T-helper 2 cell treated with Interferon-gamma antibody and Interleukin-4, amounts not matched to agents 5 μg/mL and 100 μg/mL, for 36 hours (primary cell): ENCODE measurements at regions not wholly inside any gene's neighbourhood (a gene's known extent, or its start where the extent isn't known, plus 50 kb on each side); places are given as distances from the start of the nearest gene placed in this dataset.
"Not testable (repeated sequence)": the region's sequence is repeated elsewhere in the genome, so short reads cannot be mapped to it uniquely, and the experiment has no call there.

Experiments used
- DNase-seq: peaks from one replicate; pipeline ENCODE4 v3.0.0; 2021; ENCODE audit warnings: low spot score
- H3K27ac Mint-ChIP-seq: one replicate; pipeline ENCODE4 v1.8.0; 2021; ENCODE audit warnings: mild to moderate bottlenecking, mixed read lengths
- H3K27me3 Mint-ChIP-seq: one replicate; pipeline ENCODE4 v1.8.0; 2021; ENCODE audit warnings: low read depth, mixed read lengths
- H3K36me3 Mint-ChIP-seq: one replicate; pipeline ENCODE4 v1.8.0; 2021; ENCODE audit warnings: low read depth, mixed read lengths
- H3K4me1 Mint-ChIP-seq: one replicate; pipeline ENCODE4 v1.8.0; 2021; ENCODE audit warnings: low read depth, mixed read lengths
- H3K4me3 Mint-ChIP-seq: one replicate; pipeline ENCODE4 v1.8.0; 2022; ENCODE audit warnings: mild to moderate bottlenecking, moderate library complexity, mixed read lengths
- H3K9me3 Mint-ChIP-seq: one replicate; pipeline ENCODE4 v1.8.0; 2021; ENCODE audit warnings: mixed read lengths

DNA sequence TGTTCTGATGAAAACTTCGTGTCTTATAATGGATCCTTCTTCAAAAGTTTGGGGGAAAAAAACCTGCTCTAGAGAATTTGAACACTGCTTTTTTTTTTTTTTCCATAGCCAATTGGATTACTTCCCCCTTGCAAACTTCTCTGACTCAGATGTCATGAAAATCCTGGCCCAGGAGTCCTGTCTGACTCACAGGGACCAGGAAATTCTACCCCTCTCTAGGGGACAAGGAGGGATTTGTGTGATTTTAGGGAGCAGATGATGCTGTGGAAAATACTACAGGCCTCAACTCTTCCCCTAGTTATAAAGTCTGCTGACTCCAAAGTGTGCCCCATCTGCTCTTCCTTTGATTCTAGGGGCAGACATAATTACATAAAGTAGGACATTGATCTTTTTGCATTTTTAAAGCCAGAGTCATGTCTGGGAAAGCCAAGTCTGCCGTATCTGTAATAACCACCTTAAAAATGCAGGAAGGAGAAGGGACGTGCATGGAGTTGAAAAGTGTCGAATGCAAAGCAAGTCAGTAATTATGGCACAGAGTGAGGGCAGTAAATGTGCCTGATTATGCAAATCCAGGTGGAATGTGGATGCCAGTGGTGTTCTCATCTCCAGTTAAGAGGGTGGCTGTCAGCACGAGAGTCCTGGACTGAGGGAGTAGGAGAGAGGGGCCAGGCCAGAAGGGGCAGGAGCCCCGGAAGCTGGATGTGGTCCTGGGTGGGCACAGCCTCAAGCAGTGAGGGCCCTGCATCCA lies 144.3 kb upstream of the SULF2 start:
- Mint-ChIP-seq H3K27ac (no peak overlapping the region), H3K27me3 (no peaks in the 10 kb centered on the region), H3K36me3 (no peaks in the 10 kb centered on the region), H3K9me3 (no peaks in the 10 kb centered on the region), H3K4me3 (no peak overlapping the region), H3K4me1 (peaks cover 1% of the 10 kb centered on the region)
- DNase-seq, result no peak

DNA sequence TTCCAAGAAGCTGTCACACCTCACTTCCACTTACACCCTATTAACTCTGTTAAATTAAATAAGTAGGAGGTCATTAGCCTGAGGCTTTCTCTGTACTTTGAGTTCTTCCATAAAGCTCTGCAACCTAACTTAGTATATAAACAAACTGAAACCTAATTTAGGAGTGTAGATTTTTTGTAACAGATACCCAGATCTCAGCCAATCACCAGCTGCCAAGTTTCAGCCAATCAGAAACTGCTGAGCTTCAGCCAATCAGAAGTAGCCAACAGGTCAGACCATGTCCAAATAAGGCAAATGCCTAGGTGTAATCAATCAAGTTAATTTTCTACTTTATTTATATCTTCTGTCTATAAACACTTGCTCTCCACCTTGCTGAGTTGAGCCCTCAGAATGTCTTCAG lies 142.7 kb upstream of the SULF2 start:
- Mint-ChIP-seq H3K27me3 (no peaks in the 10 kb centered on the region), H3K4me3 (no peak overlapping the region), H3K4me1 (peaks cover 1% of the 10 kb centered on the region), H3K27ac (no peak overlapping the region), H3K9me3 (no peaks in the 10 kb centered on the region), H3K36me3 (no peaks in the 10 kb centered on the region)
- no peak for DNase-seq

DNA sequence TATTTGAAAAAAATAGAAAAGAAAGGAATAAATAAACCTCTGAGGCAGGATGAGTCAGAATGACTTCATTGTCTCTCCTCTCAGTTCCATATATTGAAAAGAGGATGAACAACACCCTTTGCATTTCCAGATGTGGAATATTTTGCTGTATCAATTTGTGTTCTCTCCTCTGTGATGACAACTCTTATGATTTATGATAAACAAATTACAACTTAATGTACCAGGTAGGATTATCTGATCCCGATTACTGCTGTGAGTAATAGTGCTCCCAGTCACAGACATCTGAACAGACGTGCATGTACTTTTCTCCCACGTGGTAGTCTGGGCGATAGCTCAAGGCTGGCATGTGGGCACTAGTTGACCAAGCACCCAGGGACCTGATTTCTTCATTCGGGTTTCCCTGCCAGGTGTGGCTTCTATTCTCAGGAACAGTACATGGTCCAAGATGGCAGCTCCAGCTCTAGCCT lies 142.1 kb upstream of the SULF2 start:
- Mint-ChIP-seq H3K9me3 (no peaks in the 10 kb centered on the region), H3K4me1 (peaks cover 1% of the 10 kb centered on the region), H3K36me3 (no peaks in the 10 kb centered on the region), H3K27ac (no peak overlapping the region), H3K4me3 (no peak overlapping the region), H3K27me3 (no peaks in the 10 kb centered on the region)
- no peak for DNase-seq

DNA sequence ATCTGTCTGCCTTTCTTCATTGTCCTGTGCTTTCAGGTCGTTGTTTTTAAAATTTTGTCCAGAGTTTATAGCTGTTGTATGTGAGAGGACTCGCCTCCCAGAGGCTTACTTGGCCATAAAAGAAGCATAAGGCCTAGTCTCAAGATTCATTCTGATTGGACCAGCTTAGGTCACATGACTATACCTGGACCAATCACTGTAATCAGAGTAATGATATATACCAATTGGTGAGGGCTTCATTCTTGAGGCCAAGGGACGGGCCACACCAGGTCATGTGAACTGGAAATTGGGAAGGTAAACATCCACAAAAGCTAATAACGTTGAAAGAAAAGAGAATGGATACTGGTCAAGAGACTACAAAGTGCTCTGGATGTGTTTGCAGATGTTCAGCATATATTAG lies 141.4 kb upstream of the SULF2 start:
- Mint-ChIP-seq H3K4me1 (peaks cover 1% of the 10 kb centered on the region), H3K9me3 (no peaks in the 10 kb centered on the region), H3K27ac (no peak overlapping the region), H3K4me3 (no peak overlapping the region), H3K36me3 (no peaks in the 10 kb centered on the region), H3K27me3 (no peaks in the 10 kb centered on the region)
- DNase-seq, result no peak

DNA sequence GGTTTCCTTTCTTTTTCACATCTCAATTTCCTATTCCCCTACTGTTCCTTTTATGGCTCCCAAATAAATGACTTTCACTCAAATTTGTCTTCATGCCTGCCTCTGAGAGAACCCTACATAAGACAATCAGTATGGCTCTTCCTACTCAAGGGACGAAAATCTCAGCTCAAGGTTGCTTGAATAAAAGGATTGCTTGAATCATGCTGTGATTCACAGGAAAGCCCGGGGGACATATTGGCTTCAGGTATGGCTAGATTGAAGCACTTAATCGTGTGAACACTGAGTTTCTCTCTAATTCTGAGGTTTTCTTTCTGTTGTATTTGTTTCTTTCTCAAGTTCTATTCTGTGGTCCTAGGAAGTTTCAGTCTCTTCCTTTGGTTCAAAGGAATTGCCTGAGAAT lies 140.3 kb upstream of the SULF2 start:
- Mint-ChIP-seq H3K36me3 (no peaks in the 10 kb centered on the region), H3K4me3 (no peak overlapping the region)
- no peak for DNase-seq

DNA sequence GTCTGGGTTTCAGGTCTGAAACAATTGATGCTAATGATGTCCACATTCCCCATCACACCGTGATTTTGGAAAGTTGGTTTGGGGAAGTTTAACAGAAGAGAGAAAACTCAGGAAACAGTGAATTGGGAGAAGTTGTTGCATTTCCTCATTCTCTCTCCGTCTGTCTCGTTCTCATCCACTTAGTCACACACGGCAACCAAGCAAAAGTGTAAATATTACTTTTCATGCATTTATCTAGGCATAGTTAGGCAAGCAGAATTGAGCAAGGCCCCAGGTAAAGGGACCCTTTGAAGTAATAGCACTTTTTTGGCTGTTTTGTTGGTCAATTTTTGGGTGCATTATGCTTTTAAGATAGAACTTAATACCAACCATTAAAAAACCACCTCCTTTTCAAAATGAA lies 137.0 kb upstream of the SULF2 start:
- H3K4me3 Mint-ChIP-seq, result no peak overlapping the region
- H3K27me3 Mint-ChIP-seq, result peaks cover 3% of the 10 kb centered on the region
- peaks cover 13% of the 10 kb centered on the region for H3K9me3 Mint-ChIP-seq
- H3K36me3 Mint-ChIP-seq, result no peaks in the 10 kb centered on the region
- no peak overlapping the region for H3K27ac Mint-ChIP-seq
- H3K4me1 Mint-ChIP-seq, result no peaks in the 10 kb centered on the region
- DNase-seq, result no peak

More for the DNA sequence above, 140.3 kb upstream of the SULF2 start:
- H3K4me1 Mint-ChIP-seq, result peaks cover 1% of the 10 kb centered on the region
- no peaks in the 10 kb centered on the region for H3K9me3 Mint-ChIP-seq
- H3K27me3 Mint-ChIP-seq, result peaks cover 3% of the 10 kb centered on the region
- no peak overlapping the region for H3K27ac Mint-ChIP-seq

DNA sequence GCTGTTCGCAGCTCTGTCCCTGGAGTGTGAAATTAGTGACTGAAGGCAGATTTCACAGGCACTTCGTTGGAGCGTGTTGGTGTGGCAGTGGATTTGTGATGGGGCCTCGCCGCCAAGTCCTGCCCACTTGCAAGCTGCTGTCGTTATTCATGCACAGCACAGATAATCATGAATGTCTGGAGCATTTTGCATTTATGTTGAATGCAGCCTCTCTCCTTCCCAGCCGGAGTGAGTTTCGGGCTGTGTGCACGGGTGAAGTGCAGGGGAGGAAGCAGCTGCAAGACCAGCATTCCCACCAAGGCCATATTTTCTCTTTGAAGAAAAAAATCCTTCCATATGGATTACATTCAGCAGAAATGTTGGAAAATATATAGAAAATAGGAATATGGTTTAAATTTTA lies 136.5 kb upstream of the SULF2 start:
- peaks cover 17% of the 10 kb centered on the region for H3K9me3 Mint-ChIP-seq
- not testable (repeated sequence) for H3K27me3 Mint-ChIP-seq, H3K4me1 Mint-ChIP-seq, H3K4me3 Mint-ChIP-seq, H3K27ac Mint-ChIP-seq, DNase-seq, H3K36me3 Mint-ChIP-seq

DNA sequence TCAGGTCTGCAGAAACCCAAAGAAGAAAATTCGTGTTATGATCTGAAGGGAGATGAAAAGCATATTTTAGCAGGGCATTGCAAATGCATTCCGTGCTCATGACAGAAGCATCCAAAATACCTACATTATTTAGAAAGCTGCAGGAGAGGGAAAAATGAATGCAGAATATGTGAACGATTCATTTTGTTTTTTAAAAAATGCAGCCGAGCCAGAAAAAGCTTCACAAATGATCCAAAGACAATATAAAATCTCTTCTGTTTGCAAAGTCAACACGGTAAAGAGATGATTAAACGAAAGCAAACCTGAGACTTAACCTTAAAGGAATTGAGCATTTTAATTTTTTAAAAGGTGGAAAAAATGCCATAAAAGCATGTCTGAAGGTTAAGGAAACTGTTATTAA lies 136.1 kb upstream of the SULF2 start:
- no peak overlapping the region for H3K27ac Mint-ChIP-seq
- peaks cover 20% of the 10 kb centered on the region for H3K9me3 Mint-ChIP-seq
- no peaks in the 10 kb centered on the region for H3K36me3 Mint-ChIP-seq
- H3K4me3 Mint-ChIP-seq, result no peak overlapping the region
- DNase-seq, result no peak
- peaks cover 3% of the 10 kb centered on the region for H3K27me3 Mint-ChIP-seq
- H3K4me1 Mint-ChIP-seq, result no peaks in the 10 kb centered on the region

DNA sequence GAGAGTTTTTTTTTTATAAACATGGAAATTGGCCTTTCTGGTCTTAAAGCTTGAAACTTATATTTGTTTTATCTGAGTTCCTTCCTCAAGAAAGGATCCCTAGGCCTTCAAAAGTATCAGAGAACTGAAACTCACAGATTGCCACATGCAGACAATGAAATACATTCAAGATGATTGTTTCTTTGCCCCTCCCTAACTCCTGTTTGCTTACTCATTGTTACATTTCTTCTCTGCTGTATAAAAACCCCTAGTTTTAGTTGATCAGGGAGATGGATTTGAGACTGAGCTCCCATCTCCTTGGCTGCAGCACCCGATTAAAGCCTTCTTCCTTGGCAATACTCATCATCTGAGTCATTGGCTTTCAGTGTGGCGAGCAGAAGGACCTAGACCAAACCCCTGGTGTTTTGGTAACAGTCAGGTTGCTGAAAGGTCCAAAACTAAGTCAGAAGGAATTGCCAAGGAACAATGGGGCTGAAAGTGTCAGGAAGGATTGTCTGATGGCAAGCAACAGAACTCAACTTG lies 132.3 kb upstream of the SULF2 start:
- Mint-ChIP-seq H3K27ac (no peak overlapping the region), H3K9me3 (peaks cover 26% of the 10 kb centered on the region), H3K27me3 (peaks cover 3% of the 10 kb centered on the region), H3K4me1 (no peaks in the 10 kb centered on the region), H3K36me3 (no peaks in the 10 kb centered on the region), H3K4me3 (no peak overlapping the region)
- no peak for DNase-seq

DNA sequence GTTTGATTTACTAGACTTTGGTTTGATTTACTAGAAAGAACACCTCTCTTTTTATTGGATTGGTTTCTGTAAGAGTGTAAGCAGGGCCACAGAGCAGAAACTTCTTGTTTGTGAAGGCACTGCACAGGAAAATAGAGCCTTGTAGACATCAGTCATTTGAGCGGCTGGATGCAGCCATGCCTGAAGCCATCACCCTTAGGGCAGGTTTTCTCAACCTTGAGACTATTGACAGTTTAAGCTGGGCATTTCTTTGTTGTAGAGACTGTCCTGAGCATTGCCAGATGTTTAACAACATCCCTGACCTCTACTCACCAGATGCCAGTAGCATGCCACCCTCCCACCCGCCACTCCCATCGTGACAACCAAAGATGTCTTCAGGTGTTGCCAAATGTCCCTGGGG lies 130.2 kb upstream of the SULF2 start:
- Mint-ChIP-seq H3K4me1 (no peaks in the 10 kb centered on the region), H3K9me3 (peaks cover 26% of the 10 kb centered on the region), H3K27me3 (no peaks in the 10 kb centered on the region), H3K36me3 (no peaks in the 10 kb centered on the region), H3K27ac (no peak overlapping the region), H3K4me3 (no peak overlapping the region)
- no peak for DNase-seq

DNA sequence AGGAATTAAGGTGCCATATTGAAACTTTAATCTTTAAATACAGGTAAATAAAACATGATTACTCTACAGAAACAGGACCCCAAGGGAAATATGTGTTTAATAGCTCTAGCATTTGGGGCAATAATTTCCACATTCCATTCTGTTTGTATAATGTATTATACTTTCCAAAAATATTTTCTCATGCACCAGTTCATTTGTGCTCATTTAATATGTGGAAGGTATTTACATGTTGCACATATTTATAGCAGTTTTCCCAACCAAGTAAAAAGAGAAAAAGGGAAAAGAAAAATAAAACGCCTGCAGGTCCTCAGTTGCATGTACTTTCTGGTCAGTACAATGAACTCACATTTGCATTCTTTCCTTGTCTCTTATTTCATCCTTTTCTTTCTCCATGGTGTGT lies 129.5 kb upstream of the SULF2 start:
- peaks cover 26% of the 10 kb centered on the region for H3K9me3 Mint-ChIP-seq
- no peaks in the 10 kb centered on the region for H3K4me1 Mint-ChIP-seq
- no peak overlapping the region for H3K4me3 Mint-ChIP-seq
- no peak overlapping the region for H3K27ac Mint-ChIP-seq
- H3K27me3 Mint-ChIP-seq, result no peaks in the 10 kb centered on the region
- no peak for DNase-seq
- H3K36me3 Mint-ChIP-seq, result no peaks in the 10 kb centered on the region

DNA sequence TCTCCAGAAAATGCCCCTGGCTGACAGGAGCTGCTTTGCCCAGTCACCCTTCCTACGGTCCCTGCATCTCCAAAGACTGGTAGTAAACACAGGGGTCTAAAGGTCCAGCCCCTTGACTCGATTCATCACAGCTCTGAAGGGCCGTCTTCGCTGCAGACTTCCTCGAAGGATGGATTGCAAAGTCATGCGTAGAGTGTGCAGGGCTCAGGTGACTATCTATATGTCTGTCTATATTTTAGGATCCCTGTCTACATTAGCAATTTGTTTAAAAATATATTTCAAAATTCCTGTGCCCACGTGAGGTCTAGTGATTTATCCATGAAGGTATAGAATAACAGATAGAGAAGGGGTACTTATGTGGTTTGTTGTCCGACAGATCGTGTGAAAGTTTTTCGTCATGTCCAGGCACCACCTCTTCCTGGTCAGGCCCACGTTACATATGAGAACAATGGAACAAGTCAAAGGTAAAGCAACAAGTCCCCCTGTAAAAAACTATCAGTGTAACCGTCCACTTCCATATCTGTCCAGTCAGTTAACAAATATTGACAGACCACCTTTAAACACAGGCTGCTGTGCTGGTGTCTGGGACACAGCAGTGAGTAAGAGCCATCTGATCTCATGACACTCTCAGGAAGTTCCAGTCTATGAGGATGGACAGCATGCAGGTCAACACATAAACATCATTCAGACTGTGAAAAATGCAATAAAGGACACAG lies 127.7 kb upstream of the SULF2 start:
- not testable (repeated sequence) for H3K4me1 Mint-ChIP-seq, H3K27ac Mint-ChIP-seq, H3K4me3 Mint-ChIP-seq, H3K36me3 Mint-ChIP-seq, DNase-seq, H3K27me3 Mint-ChIP-seq
- H3K9me3 Mint-ChIP-seq, result peaks cover 18% of the 10 kb centered on the region

DNA sequence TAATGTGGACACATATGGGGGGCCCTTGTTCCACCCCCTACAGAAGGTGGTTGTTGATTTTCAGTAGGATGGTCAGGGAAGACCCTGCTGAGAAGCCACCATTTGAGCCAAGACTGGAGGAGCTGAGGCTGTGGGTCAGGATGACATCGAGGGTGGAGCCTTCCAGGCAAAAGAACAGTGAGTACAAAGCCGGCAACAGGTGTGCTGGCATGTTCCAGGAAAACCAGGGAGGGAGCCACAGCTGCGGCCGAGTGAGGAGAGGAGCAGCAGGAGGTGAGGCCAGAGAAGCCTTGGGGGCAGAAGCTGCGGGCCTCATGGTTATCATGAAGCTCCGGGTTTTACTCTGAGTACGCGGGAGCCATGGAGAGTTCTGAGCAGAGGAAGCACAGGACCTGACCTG lies 126.9 kb upstream of the SULF2 start:
- H3K27ac Mint-ChIP-seq, H3K4me3 Mint-ChIP-seq, H3K4me1 Mint-ChIP-seq, H3K27me3 Mint-ChIP-seq, DNase-seq, H3K36me3 Mint-ChIP-seq: not testable (repeated sequence)
- H3K9me3 Mint-ChIP-seq, result peaks cover 11% of the 10 kb centered on the region

DNA sequence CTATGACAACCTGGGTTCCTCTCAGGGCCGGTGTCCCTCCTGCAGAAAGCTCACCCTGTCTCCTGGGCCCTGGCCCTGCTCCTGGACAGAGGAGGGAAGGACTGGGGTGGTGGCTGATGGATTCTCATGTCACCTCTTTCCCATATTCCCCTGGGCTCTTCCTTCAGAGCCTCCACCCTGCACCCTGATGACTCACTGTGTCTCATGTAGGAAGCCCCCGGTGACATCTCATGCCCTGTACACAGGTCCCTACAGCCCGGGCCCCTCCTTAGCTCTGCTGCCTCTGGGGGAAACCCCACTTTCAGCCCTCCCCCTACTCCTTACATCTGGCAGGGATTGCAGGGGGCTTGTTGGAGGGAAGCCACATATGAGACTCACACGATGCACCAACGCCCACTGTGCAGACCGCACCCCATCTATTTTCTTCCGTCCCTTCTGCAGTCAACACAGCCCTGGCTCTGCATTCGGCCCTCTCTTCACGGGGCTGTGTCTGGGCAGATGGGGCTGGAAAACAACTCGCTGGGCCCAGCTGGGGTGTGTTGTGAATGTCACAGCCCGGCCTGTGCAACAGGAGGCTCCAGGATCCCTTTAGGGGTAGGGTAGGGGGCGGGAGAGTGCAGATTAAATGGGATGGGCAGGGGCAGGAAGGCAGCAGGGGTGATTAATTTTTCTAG lies 124.6 kb upstream of the SULF2 start:
- H3K36me3 Mint-ChIP-seq, H3K27ac Mint-ChIP-seq, H3K4me1 Mint-ChIP-seq, H3K9me3 Mint-ChIP-seq, H3K27me3 Mint-ChIP-seq, H3K4me3 Mint-ChIP-seq, DNase-seq: not testable (repeated sequence)
